Coronary artery (tissue), 2 donors: ENCODE measurements at regions not wholly inside any gene's neighbourhood (a gene's known extent, or its start where the extent isn't known, plus 50 kb on each side); places are given as distances from the start of the nearest gene placed in this dataset.

ENCODE experiments used
- DNase-seq: peaks from one replicate; pipeline ENCODE4 v3.0.0-alpha.2; 2017; ENCODE audit warnings: low spot score
- H3K27ac ChIP-seq, 2 donors: fragments of 200-600 bp; sonication (generic); one replicate each; pipeline ENCODE4 v1.5.1; 2016 to 2019
- H3K4me3 ChIP-seq: fragments of 200-600 bp; sonication (generic); 2 replicates; pipeline ENCODE4 v1.5.1; 2016; ENCODE audit warnings: mild to moderate bottlenecking, moderate library complexity
- TF ChIP-seq, protein P1 (sequence below): fragments of 200-600 bp; sonication (generic); IDR thresholded peaks from one replicate; pipeline ENCODE4 v1.5.1; 2019; ENCODE audit warnings: antibody characterized with exemption

- no peak for DNase-seq
- TF ChIP-seq, protein P1, sequence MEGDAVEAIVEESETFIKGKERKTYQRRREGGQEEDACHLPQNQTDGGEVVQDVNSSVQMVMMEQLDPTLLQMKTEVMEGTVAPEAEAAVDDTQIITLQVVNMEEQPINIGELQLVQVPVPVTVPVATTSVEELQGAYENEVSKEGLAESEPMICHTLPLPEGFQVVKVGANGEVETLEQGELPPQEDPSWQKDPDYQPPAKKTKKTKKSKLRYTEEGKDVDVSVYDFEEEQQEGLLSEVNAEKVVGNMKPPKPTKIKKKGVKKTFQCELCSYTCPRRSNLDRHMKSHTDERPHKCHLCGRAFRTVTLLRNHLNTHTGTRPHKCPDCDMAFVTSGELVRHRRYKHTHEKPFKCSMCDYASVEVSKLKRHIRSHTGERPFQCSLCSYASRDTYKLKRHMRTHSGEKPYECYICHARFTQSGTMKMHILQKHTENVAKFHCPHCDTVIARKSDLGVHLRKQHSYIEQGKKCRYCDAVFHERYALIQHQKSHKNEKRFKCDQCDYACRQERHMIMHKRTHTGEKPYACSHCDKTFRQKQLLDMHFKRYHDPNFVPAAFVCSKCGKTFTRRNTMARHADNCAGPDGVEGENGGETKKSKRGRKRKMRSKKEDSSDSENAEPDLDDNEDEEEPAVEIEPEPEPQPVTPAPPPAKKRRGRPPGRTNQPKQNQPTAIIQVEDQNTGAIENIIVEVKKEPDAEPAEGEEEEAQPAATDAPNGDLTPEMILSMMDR: no peak
- Histone ChIP-seq H3K4me3 (no peak overlapping the region), H3K27ac (no peak overlapping the region)
Measured at GRCh38 chr9:25613709-25614108, 64.5 kb downstream of the TUSC1 start.

- Histone ChIP-seq H3K4me3 (no peak overlapping the region), H3K27ac (no peak overlapping the region)
- TF ChIP-seq, protein P1: no peak
- DNase-seq: no peak
Measured at GRCh38 chr9:25603106-25603505, 75.1 kb downstream of the TUSC1 start.

GRCh38 chr9:25602400-25603044 lies 75.7 kb downstream of the TUSC1 start:
- DNase-seq: no peak
- H3K27ac ChIP-seq: no peak overlapping the region
- no peak overlapping the region for H3K4me3 ChIP-seq
- TF ChIP-seq, protein P1: no peak

DNA sequence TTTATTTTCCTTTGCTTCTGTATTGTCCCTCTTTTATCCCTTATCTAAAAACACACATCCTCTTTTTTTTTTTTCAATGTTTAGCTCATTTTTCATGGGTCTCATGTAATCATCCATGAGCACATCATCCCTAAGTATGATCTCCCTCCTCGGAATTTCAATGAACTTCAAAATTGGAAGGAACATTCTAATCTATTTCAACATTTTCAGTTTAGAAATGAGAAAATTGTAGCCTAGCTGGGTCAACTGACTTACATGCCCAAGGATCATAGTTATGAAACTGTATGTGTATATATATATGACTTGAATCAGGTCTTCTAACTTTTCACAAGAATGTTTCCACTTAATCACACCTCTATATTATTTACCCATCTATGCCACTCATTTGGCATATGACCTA lies 77.7 kb downstream of the TUSC1 start:
- Histone ChIP-seq H3K27ac (no peak overlapping the region), H3K4me3 (no peak overlapping the region)
- DNase-seq: no peak
- TF ChIP-seq, protein P1: no peak

GRCh38 chr9:25584611-25585010 lies 93.6 kb downstream of the TUSC1 start:
- no peak overlapping the region for H3K4me3 ChIP-seq
- TF ChIP-seq, protein P1: no peak

GRCh38 chr9:25573281-25573680 lies 105.0 kb downstream of the TUSC1 start:
- no peak for DNase-seq
- TF ChIP-seq, protein P1: no peak
- no peak overlapping the region for H3K27ac ChIP-seq
- H3K4me3 ChIP-seq: no peak overlapping the region

More at GRCh38 chr9:25584611-25585010, 93.6 kb downstream of the TUSC1 start:
- no peak for DNase-seq
- no peak overlapping the region for H3K27ac ChIP-seq

DNA sequence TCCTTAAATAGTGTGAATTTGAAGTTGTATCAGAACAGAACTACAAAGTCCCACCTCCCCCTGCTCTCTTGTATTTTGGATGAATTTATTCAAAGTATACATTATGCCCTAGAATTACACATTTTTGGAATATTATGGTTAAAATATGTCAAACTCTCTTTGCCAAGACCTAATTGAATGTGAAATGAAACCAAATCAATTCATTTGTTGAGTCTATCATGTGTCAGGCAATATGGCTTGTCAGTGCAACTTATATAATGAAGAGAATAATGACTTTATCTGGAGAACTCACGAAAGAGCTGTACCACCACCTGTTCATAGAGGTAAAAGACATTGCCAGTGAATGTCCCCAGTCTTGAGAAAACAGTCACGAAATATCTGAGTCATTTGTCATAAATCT lies 106.8 kb downstream of the TUSC1 start:
- TF ChIP-seq, protein P1: no peak

More for the DNA sequence above, 106.8 kb downstream of the TUSC1 start:
- H3K27ac ChIP-seq: no peak overlapping the region
- no peak for DNase-seq
- no peak overlapping the region for H3K4me3 ChIP-seq
